ENCODE measurements at regions not wholly inside any gene's neighbourhood (a gene's known extent, or its start where the extent isn't known, plus 50 kb on each side); places are given as distances from the start of the nearest gene placed in this dataset.
"Not testable (repeated sequence)": the region's sequence is repeated elsewhere in the genome, so short reads cannot be mapped to it uniquely, and the experiment has no call there.

DNA sequence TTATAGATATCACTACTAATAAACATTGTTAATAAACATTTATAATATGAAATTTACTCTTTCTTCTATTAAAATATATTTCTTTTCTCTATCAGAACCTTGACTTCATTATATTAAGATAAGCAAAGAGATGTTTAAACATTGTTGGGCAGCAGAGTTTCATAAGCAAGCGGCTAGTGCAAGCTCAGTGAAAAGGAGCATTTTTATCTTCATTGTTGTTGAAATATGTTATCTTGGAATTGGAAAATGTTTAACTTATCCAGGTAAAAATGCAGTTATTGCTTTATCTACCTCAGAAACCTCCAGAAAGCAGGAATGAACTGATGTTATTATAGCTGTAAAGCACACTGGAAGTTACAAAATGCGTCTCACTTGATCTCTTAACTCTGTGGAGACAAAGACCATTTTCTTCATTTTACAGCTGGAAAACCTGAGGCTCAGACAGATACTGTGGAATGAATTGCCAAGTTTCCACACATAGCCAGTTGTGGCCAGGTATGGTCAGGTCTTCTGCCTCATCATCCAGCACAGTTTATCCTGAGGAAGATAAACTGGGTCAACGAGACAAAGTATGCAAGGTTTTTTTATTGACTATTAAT, 934.6 kb upstream of the FAM98A start:
- DNase-seq (ENCODE audit: low read depth): no peak
- H3K4me3 ChIP-seq (ENCODE audit: low read depth, low read length): no peak overlapping the region
- TF ChIP-seq, protein P1, sequence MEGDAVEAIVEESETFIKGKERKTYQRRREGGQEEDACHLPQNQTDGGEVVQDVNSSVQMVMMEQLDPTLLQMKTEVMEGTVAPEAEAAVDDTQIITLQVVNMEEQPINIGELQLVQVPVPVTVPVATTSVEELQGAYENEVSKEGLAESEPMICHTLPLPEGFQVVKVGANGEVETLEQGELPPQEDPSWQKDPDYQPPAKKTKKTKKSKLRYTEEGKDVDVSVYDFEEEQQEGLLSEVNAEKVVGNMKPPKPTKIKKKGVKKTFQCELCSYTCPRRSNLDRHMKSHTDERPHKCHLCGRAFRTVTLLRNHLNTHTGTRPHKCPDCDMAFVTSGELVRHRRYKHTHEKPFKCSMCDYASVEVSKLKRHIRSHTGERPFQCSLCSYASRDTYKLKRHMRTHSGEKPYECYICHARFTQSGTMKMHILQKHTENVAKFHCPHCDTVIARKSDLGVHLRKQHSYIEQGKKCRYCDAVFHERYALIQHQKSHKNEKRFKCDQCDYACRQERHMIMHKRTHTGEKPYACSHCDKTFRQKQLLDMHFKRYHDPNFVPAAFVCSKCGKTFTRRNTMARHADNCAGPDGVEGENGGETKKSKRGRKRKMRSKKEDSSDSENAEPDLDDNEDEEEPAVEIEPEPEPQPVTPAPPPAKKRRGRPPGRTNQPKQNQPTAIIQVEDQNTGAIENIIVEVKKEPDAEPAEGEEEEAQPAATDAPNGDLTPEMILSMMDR (conservative IDR thresholded peaks at IDR 0.05; ENCODE audit: low read depth, low read length): no peak

DNA sequence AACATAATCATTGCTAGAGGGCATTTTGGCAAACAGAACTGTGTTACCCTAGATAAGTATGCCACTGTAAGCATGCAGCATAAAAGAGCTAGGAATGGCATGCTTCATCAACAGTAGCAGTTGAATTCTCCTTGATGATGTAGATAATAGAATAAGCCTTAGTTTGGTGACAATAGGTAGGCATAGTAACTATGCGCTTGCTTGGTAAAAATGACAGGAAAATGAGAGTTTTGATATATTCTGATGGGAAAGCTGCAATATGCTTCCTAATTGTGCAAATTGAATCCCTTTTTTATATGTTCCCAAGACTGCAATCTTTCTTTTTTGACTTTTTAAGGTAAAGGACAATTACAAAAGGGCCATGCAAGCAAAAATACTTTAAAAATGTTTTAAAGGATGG, 930.9 kb upstream of the FAM98A start:
- H3K4me3 ChIP-seq (ENCODE audit: low read depth, low read length): no peak overlapping the region
- TF ChIP-seq, protein P1 (conservative IDR thresholded peaks at IDR 0.05; ENCODE audit: low read depth, low read length): no peak
- DNase-seq (ENCODE audit: low read depth): no peak

DNA sequence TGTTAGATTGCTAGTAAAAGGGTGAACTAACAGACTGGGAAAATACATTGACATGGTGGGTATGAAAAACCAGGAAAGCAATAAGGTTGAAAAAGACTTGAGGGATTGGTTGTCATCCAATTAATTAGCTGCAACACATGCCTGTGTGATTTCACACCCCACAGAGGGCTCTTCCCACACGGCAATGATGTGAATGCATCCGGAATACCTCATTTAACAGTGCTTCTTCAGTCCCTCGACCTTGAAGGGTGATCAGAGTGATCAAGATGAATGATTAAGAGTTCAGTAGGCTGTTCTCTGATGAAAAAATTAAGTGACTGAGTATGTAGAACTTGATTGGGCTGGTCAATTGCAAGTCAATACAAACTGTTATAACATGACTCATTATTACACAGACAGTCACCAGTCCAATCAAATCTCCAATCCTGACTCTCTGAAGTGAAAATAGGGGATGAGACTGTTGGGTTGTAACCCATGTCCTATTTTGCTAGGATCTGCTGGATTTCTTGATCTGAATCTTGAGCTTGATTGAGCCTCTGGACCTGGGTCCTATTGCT, 924.9 kb upstream of the FAM98A start:
- no peak overlapping the region for H3K4me3 ChIP-seq (ENCODE audit: low read depth, low read length)
- DNase-seq (ENCODE audit: low read depth): no peak
- TF ChIP-seq, protein P1 (conservative IDR thresholded peaks at IDR 0.05; ENCODE audit: low read depth, low read length): no peak

DNA sequence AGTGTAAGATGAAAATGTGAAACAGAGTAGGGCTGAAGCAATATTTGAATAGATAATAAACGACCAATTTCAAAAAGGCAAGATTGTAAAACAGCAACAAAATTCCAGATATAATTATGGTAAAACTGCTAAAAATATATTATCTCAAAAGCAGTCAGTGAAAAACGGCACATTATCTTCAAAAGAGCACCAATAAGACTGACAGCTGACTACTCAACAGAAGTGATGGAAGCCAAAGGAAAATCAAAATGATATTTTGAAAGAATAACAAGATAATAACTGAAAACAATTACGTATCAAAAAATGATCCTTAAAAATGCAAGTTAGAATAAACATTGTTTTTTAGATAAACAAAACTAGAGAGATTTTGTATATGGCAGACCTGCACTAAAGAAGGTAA, 920.6 kb upstream of the FAM98A start:
- TF ChIP-seq, protein P1 (conservative IDR thresholded peaks at IDR 0.05; ENCODE audit: low read depth, low read length): no peak
- no peak for DNase-seq (ENCODE audit: low read depth)
- H3K4me3 ChIP-seq (ENCODE audit: low read depth, low read length): no peak overlapping the region

DNA sequence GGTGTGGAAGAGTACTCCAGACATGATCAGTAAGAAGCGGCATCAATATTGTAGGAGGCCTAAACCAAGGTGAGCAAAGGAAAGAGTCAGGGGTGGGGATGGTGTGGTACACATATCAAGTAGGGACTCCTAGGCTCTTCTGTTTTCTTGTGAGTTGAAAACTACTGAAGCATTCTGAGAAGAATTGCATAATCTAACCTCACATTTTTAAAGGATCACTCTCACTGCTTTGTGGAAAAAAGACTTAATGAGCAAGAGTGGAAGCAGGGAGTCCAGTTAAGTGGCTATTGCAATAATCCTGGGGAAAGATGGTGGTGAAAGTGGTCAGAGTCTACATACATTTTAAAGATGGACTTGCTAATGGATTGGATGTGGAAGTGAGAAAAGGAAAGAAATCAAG, 899.5 kb upstream of the FAM98A start:
- TF ChIP-seq, protein P1 (conservative IDR thresholded peaks at IDR 0.05; ENCODE audit: low read depth, low read length): no peak
- no peak overlapping the region for H3K4me3 ChIP-seq (ENCODE audit: low read depth, low read length)
- DNase-seq (ENCODE audit: low read depth): peak; percentile 73

DNA sequence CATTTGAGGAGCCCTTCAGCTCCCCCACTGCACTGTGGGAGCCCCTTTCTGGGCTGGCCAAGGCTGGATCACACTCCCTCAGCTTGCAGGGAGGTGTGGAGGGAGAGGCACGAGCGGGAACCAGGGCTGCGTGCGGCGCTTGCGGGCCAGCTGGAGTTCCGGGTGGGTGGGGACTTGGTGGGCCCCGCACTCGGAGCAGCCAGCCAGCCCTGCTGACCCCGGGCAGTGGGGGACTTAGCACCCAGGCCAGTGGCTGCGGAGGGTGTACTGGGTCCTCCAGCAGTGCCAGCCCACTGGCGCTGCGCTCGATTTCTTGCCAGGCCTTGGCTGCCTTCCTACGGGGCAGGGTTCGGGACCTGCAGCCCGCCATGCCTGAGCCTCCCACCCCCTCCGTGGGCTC, 895.1 kb upstream of the FAM98A start:
- H3K4me3 ChIP-seq (ENCODE audit: low read depth, low read length); DNase-seq (ENCODE audit: low read depth): not testable (repeated sequence)

DNA sequence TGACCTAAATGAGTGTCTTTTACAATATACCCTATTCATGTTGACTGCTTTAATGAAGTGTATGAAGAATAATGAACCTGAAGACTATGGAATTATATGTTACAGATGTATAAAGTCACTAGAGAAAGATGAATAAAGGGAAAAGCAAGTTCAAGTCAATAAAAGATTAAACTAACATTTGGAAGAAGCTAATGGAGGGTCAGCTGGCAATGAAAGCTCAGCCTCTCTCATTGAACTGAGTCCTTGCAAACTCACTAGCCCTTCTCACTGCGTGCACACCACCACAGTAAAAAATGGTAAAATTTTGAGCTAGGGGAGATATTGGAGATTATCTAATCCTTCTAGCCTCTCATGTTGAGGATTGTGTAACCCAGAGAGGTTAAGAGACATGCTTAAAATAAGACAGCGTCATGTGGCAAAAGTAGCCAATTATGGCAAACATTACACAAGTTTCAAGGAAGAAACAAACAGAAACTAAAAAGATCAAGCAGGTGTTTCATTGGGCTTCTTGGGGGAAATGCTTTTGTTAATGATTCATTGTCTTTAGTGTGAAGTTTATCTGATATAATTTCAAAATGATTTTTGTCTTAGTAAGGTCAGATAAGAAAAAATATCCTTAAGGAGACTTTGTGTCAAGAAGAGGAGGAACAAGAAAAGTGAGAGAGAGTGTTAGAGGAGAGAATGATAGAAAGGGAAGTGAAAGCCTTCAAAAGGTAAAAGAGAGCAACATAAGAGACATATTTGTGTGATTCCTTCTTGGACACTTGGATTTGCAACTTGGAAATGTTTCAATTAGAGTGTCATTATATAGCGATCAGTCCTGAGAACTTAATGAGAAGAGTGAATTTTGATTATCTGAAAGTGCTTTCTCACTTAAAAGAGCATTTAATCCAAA, 893.7 kb upstream of the FAM98A start:
- DNase-seq (ENCODE audit: low read depth): no peak
- TF ChIP-seq, protein P1 (conservative IDR thresholded peaks at IDR 0.05; ENCODE audit: low read depth, low read length): no peak
- H3K4me3 ChIP-seq (ENCODE audit: low read depth, low read length): no peak overlapping the region
